ENCODE measurements at regions not wholly inside any gene's neighbourhood (a gene's known extent, or its start where the extent isn't known, plus 50 kb on each side); places are given as distances from the start of the nearest gene placed in this dataset.
"Not testable (repeated sequence)": the region's sequence is repeated elsewhere in the genome, so short reads cannot be mapped to it uniquely, and the experiment has no call there.

GRCh38 chr13:65497265-65497664 is 1732.9 kb downstream of the PCDH9 start:
- no peak for DNase-seq
- Histone ChIP-seq H3K56ac (ENCODE audit: insufficient read length, low read depth, low read length) (no peak overlapping the region), H3K27ac (ENCODE audit: insufficient read length, low read depth, low read length) (no peak overlapping the region), H2BK12ac (ENCODE audit: insufficient read length, low read depth, low read length) (no peak overlapping the region), H2BK5ac (ENCODE audit: insufficient read length, low read length) (no peak overlapping the region), H3K4me2 (ENCODE audit: insufficient read depth, insufficient read length, low read length) (no peak overlapping the region), H4K8ac (replicated peaks; ENCODE audit: insufficient read length, low read depth, low read length) (no peak overlapping the region), H3K23me2 (ENCODE audit: insufficient read length, low read depth, low read length, poor library complexity, severe bottlenecking) (no peaks in the 10 kb centered on the region), H2AK5ac (ENCODE audit: insufficient read length, low read length) (no peak overlapping the region), H3K4me1 (ENCODE audit: insufficient read depth, low read length) (no peaks in the 10 kb centered on the region), H3K18ac (ENCODE audit: insufficient read length, low read depth, low read length) (no peak overlapping the region), H2BK20ac (ENCODE audit: low read depth, low read length, poor library complexity, severe bottlenecking) (no peak overlapping the region), H3K9ac (ENCODE audit: extremely low read depth, insufficient read length, low read length) (no peak overlapping the region), H2BK15ac (ENCODE audit: low read depth, low read length) (no peak overlapping the region), H3K79me1 (ENCODE audit: insufficient read depth, low read depth, low read length, poor library complexity, severe bottlenecking) (no peaks in the 10 kb centered on the region), H3T11ph (ENCODE audit: low read length) (no peak overlapping the region), H4K5ac (ENCODE audit: insufficient read length, low read depth, low read length) (no peak overlapping the region), H2AFZ (ENCODE audit: low read length) (no peak overlapping the region), H3K4ac (ENCODE audit: low read depth, low read length) (no peak overlapping the region), H3K79me2 (ENCODE audit: insufficient read depth, low read length) (no peaks in the 10 kb centered on the region), H2BK120ac (ENCODE audit: low read depth, low read length, poor library complexity, severe bottlenecking) (no peak overlapping the region), H4K20me1 (ENCODE audit: control insufficient read depth, insufficient read depth, insufficient read length) (no peaks in the 10 kb centered on the region), H3K9me3 (ENCODE audit: control insufficient read depth, low read depth, low read length) (no peaks in the 10 kb centered on the region), H3K23ac (ENCODE audit: insufficient read length, low read depth, low read length) (no peak overlapping the region), H3K14ac (ENCODE audit: insufficient read depth, low read length) (no peak overlapping the region), H3K27me3 (ENCODE audit: insufficient read depth, low read length) (no peaks in the 10 kb centered on the region), H4K91ac (ENCODE audit: insufficient read length, low read depth, low read length) (no peak overlapping the region)
- Mint-ChIP-seq H3K9me3 (no peaks in the 10 kb centered on the region; a peak in 1 of 5 replicates), H3K27ac (no peak overlapping the region), H3K27me3 (ENCODE audit: low read depth) (no peaks in the 10 kb centered on the region), H3K4me3 (no peak overlapping the region), H3K4me1 (peaks cover 0 to 3% of the 10 kb centered on the region in 2 experiments; a peak in 2 of 4 replicates), H3K36me3 (ENCODE audit: insufficient read depth in 1 of 3, low read depth in 3 of 3) (no peaks in the 10 kb centered on the region)
- TF ChIP-seq, protein P1, sequence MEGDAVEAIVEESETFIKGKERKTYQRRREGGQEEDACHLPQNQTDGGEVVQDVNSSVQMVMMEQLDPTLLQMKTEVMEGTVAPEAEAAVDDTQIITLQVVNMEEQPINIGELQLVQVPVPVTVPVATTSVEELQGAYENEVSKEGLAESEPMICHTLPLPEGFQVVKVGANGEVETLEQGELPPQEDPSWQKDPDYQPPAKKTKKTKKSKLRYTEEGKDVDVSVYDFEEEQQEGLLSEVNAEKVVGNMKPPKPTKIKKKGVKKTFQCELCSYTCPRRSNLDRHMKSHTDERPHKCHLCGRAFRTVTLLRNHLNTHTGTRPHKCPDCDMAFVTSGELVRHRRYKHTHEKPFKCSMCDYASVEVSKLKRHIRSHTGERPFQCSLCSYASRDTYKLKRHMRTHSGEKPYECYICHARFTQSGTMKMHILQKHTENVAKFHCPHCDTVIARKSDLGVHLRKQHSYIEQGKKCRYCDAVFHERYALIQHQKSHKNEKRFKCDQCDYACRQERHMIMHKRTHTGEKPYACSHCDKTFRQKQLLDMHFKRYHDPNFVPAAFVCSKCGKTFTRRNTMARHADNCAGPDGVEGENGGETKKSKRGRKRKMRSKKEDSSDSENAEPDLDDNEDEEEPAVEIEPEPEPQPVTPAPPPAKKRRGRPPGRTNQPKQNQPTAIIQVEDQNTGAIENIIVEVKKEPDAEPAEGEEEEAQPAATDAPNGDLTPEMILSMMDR (conservative IDR thresholded peaks at IDR 0.05): no peak

DNA sequence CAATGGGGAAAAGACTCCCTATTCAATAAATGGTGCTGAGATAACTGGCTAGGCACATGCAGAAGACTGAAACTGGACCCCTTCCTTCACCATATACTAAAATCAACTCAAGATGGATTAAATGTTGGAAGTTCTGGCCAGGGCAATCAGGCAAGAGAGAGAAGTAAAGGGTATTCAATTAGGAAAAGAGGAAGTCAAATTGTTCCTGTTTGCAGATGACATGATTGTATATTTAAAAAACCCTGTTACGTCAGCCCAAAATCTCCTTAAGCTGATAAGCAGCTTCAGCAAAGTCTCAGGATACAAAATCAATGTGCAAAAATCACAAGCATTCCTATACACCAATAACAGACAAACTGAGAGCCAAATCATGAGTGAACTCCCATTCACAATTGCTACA is 1739.4 kb downstream of the PCDH9 start:
- H3K23me2 ChIP-seq (ENCODE audit: insufficient read length, low read depth, low read length, poor library complexity, severe bottlenecking); H3K27me3 Mint-ChIP-seq (ENCODE audit: low read depth); H2BK15ac ChIP-seq (ENCODE audit: low read depth, low read length); H3K79me1 ChIP-seq (ENCODE audit: insufficient read depth, low read depth, low read length, poor library complexity, severe bottlenecking); H3K9me3 Mint-ChIP-seq; H3K4me3 Mint-ChIP-seq; H3K36me3 Mint-ChIP-seq (ENCODE audit: insufficient read depth in 1 of 3, low read depth in 3 of 3); H3K14ac ChIP-seq (ENCODE audit: insufficient read depth, low read length); H2AK5ac ChIP-seq (ENCODE audit: insufficient read length, low read length); H2BK120ac ChIP-seq (ENCODE audit: low read depth, low read length, poor library complexity, severe bottlenecking); H3K27ac ChIP-seq (ENCODE audit: insufficient read length, low read depth, low read length); H3K27me3 ChIP-seq (ENCODE audit: insufficient read depth, low read length); H3K4me1 ChIP-seq (ENCODE audit: insufficient read depth, low read length); H3K4ac ChIP-seq (ENCODE audit: low read depth, low read length); DNase-seq; H3K56ac ChIP-seq (ENCODE audit: insufficient read length, low read depth, low read length); H2BK12ac ChIP-seq (ENCODE audit: insufficient read length, low read depth, low read length); H3K18ac ChIP-seq (ENCODE audit: insufficient read length, low read depth, low read length); H3K9me3 ChIP-seq (ENCODE audit: control insufficient read depth, low read depth, low read length); H3K4me1 Mint-ChIP-seq; H4K20me1 ChIP-seq (ENCODE audit: control insufficient read depth, insufficient read depth, insufficient read length); H4K5ac ChIP-seq (ENCODE audit: insufficient read length, low read depth, low read length); H3T11ph ChIP-seq (ENCODE audit: low read length); H2BK5ac ChIP-seq (ENCODE audit: insufficient read length, low read length); H3K27ac Mint-ChIP-seq; H3K79me2 ChIP-seq (ENCODE audit: insufficient read depth, low read length); H4K91ac ChIP-seq (ENCODE audit: insufficient read length, low read depth, low read length); H3K23ac ChIP-seq (ENCODE audit: insufficient read length, low read depth, low read length); H2BK20ac ChIP-seq (ENCODE audit: low read depth, low read length, poor library complexity, severe bottlenecking); H3K4me2 ChIP-seq (ENCODE audit: insufficient read depth, insufficient read length, low read length); H4K8ac ChIP-seq (replicated peaks; ENCODE audit: insufficient read length, low read depth, low read length); H3K9ac ChIP-seq (ENCODE audit: extremely low read depth, insufficient read length, low read length); H2AFZ ChIP-seq (ENCODE audit: low read length): not testable (repeated sequence)
- WGBS (ENCODE audit: extremely low coverage, insufficient read length, low lambda C conversion rate): no CpG with 5 or more reads among the region's 1 CpG
